ENCODE measurements at regions not wholly inside any gene's neighbourhood (a gene's known extent, or its start where the extent isn't known, plus 50 kb on each side); places are given as distances from the start of the nearest gene placed in this dataset.
A peak's percentile ranks its signal among the peaks of the same experiment; 100 is the strongest.

DNA sequence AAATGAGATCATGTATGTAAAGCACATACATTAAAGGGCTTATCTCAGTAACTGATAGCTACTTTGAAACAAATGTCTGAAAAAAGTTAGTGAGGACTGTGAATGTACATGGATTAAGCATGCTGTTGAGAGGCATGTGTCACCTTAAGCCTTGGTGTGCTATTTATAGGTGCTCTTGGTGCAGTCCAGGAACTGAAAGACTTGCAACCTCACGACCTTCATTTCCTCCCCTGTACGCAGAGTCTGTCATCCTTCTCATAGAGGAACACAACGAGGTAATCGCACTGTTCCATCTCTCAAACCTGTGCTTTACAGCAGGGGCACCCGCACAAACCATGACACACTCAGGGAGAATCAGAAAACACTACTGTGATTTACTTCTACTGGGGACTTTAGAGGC is 65.6 kb downstream of the UFM1 start:
- no peak overlapping the region for H3K4me3 ChIP-seq (ENCODE audit: control insufficient read depth, low read depth, low read length)
- TF ChIP-seq, protein P1, sequence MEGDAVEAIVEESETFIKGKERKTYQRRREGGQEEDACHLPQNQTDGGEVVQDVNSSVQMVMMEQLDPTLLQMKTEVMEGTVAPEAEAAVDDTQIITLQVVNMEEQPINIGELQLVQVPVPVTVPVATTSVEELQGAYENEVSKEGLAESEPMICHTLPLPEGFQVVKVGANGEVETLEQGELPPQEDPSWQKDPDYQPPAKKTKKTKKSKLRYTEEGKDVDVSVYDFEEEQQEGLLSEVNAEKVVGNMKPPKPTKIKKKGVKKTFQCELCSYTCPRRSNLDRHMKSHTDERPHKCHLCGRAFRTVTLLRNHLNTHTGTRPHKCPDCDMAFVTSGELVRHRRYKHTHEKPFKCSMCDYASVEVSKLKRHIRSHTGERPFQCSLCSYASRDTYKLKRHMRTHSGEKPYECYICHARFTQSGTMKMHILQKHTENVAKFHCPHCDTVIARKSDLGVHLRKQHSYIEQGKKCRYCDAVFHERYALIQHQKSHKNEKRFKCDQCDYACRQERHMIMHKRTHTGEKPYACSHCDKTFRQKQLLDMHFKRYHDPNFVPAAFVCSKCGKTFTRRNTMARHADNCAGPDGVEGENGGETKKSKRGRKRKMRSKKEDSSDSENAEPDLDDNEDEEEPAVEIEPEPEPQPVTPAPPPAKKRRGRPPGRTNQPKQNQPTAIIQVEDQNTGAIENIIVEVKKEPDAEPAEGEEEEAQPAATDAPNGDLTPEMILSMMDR (conservative IDR thresholded peaks at IDR 0.05; ENCODE audit: control insufficient read depth, insufficient read depth, low read depth, low read length): no peak
- no peak for DNase-seq (ENCODE audit: low read depth)

DNA sequence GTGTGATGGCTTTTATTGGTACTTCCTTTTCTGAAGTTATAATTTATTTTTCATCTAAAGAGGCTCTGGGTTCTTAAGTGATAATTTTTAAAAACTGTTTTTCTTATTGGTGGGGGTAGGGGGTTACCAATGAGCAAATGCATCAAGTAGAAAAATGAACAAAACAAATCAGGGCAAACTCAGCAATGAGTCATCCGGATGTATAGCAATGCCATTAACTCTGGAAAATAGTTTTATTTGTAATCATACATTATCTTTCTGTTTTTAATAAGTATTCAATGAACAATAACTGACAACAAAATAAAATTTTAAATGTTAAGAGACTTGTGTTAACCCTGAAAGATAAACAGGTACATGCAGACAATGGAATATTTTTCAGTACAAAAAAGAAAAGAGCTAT is 67.6 kb downstream of the UFM1 start:
- TF ChIP-seq, protein P1 (conservative IDR thresholded peaks at IDR 0.05; ENCODE audit: control insufficient read depth, insufficient read depth, low read depth, low read length): no peak
- peak; percentile 31 for DNase-seq (ENCODE audit: low read depth)
- no peak overlapping the region for H3K4me3 ChIP-seq (ENCODE audit: control insufficient read depth, low read depth, low read length)

DNA sequence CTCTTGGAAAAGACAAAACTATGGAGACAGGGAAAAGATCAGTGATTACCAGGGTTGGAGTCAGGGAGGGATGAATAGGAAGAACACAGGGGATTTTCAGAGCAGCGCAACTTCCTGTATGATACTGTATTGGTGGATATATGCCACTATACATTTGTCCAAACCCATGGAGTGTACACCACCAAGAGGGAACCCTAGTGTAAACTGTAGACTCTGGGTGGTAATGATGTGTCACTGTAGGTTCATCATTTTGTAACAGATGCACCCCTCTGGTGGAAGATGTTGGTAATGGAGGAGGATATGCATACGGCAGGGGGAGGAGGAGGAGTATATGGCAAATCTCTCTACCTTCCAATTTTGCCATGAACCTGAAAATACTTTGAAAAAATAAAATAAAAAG is 68.1 kb downstream of the UFM1 start:
- DNase-seq (ENCODE audit: low read depth): peak; percentile 60
- TF ChIP-seq, protein P1 (conservative IDR thresholded peaks at IDR 0.05; ENCODE audit: control insufficient read depth, insufficient read depth, low read depth, low read length): peak; percentile 62
- H3K4me3 ChIP-seq (ENCODE audit: control insufficient read depth, low read depth, low read length): no peak overlapping the region

DNA sequence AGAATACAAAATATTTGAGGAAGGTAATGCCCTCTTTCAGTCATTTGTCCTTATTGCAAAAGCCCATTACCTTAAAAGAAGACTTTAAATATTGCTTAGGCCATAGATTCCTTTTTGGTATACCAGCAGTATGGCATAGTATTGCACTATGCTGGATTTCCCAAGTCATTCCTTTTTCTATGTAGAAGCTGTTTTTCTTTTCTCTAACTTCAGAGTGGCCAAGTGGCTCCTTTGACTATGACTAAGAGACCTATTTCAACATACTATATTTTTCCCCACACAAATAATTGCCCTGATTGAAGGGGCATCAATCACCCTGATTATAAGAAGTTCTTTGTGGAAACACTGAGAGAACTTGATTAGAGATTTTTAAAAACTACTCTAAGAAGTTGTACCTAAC is 68.6 kb downstream of the UFM1 start:
- TF ChIP-seq, protein P1 (conservative IDR thresholded peaks at IDR 0.05; ENCODE audit: control insufficient read depth, insufficient read depth, low read depth, low read length): no peak
- DNase-seq (ENCODE audit: low read depth): peak; percentile 28
- H3K4me3 ChIP-seq (ENCODE audit: control insufficient read depth, low read depth, low read length): no peak overlapping the region

DNA sequence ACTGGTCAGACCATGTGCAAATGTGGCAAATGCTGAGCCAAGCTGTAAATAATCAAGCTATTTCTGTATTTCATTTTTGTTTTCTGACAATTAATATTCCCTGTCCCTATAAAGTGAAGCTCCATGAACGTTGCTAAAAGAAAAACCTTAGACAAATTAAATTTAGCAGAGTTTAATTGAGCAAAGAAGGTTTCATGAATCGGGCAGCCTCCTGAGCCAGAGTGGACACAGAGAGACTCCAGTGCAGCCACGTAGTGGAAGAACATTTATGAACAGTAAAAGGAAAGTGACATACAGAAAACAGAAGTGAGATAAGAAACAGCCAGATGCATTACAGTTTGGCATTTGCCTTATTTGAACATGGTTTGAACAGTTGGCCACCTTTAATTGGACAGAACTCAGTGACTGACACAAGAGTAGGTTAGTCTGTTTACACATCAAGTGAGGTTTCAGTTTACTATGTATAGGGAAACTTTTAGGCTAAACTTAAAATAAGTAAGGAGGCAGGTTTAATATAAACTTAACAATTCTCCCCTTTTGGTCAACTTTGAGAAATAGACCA is 69.7 kb downstream of the UFM1 start:
- no peak for DNase-seq (ENCODE audit: low read depth)
- H3K4me3 ChIP-seq (ENCODE audit: control insufficient read depth, low read depth, low read length): no peak overlapping the region
- TF ChIP-seq, protein P1 (conservative IDR thresholded peaks at IDR 0.05; ENCODE audit: control insufficient read depth, insufficient read depth, low read depth, low read length): no peak

DNA sequence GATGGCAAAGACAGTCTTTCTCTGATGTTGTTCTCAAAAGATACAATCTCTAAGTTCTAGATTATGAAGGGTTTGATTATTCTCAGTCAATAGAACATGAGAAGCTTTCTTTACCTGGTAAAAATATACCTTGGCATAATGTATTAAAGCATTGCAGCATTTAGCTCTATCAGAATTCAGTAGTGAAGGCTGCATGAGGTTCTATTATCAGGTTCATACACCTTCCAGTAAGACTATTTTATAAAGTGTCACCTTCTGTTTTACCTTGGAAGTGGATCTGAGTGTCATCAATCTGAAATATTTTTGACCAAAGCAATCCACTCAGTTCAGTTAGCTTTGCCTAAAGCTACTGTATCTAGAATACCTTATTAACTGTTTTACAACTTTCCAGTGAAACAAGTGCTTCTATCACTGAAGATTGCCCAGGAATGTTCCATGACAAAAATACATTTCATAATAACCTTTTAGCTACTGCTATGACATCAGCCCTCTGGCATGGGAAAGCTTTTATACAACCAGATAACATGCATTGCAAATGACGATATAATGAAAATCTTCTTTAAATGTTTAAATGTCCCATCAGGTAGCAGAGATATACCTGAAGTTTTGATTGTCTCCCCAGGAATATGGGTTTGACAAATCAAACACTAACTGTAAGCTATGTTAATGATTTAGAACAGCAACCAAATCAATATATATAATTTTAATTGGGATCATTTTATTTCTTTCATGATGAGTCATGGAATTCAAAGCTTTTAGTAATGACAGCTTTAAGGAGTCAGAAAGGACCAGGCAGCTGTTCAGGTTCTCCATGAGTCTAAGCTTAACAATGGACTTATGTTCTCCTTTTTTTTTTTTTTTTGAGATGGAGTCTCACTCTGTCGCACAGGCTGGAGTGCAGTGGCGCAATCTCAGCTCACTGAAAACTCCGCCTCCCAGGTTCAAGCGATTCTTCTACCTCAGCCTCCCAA is 72.2 kb downstream of the UFM1 start:
- H3K4me3 ChIP-seq (ENCODE audit: control insufficient read depth, low read depth, low read length): no peak overlapping the region
- DNase-seq (ENCODE audit: low read depth): no peak
- TF ChIP-seq, protein P1 (conservative IDR thresholded peaks at IDR 0.05; ENCODE audit: control insufficient read depth, insufficient read depth, low read depth, low read length): no peak

Measured in fibroblast of mammary gland (primary cell).